Thyroid gland (tissue), 4 donors: ENCODE measurements at regions not wholly inside any gene's neighbourhood (a gene's known extent, or its start where the extent isn't known, plus 50 kb on each side); places are given as distances from the start of the nearest gene placed in this dataset.

ENCODE experiments used
- DNase-seq, 2 donors: peaks; one replicate each; pipeline ENCODE4 v3.0.0-alpha.2; 2019
- H3K27ac ChIP-seq, 3 donors: fragments of 200-600 bp; sonication (generic); 1 replicate in 2 of 3; 2 replicates in 1 of 3; pipeline ENCODE4 v1.5.1; 2016 to 2019; ENCODE audit warnings: mild to moderate bottlenecking in 1 of 3, moderate library complexity in 1 of 3
- H3K27me3 ChIP-seq: fragments of 200-600 bp; sonication (generic); one replicate; pipeline ENCODE4 v1.5.1; 2019
- H3K36me3 ChIP-seq, 2 donors: fragments of 200-600 bp; sonication (generic); one replicate each; pipeline ENCODE4 v1.5.1; 2016 to 2019
- H3K4me1 ChIP-seq, 2 donors: fragments of 200-600 bp; sonication (generic); one replicate each; pipeline ENCODE4 v1.5.1; 2017 to 2019
- H3K4me3 ChIP-seq, 3 donors: fragments of 200-600 bp; sonication (generic); replicated peaks in 1 of 3; 1 replicate in 2 of 3; 2 replicates in 1 of 3; pipeline ENCODE4 v1.5.1; 2016; ENCODE audit warnings: mild to moderate bottlenecking in 1 of 3
- H3K9me3 ChIP-seq: fragments of 200-600 bp; sonication (generic); one replicate; pipeline ENCODE4 v1.5.1; 2017
- CTCF ChIP-seq, 6 experiments: fragments of 200-600 bp in 3 of 6; fragments of 450-650 bp in 3 of 6; sonication (generic) in 3 of 6; IDR thresholded peaks; one replicate each; pipeline ENCODE4 v1.5.1; 2016 to 2019; ENCODE audit warnings: antibody characterized with exemption in 6 of 6, mild to moderate bottlenecking in 2 of 6, inconsistent platforms in 1 of 6, moderate library complexity in 1 of 6
- POLR2A ChIP-seq, 2 donors: fragments of 450-650 bp; IDR thresholded peaks; one replicate each; pipeline ENCODE4 v1.6.1; 2017; ENCODE audit warnings: antibody characterized with exemption in 2 of 2, mild to moderate bottlenecking in 2 of 2, moderate library complexity in 1 of 2
- WGBS, 2 donors: methylation state at CpG; one replicate each; pipeline ENCODE4 v1.1.5; 2017; 5-methylcytosine and 5-hydroxymethylcytosine counted together
- intact Hi-C: fragments of 100-400 bp; cut with DNase I; formaldehyde crosslinking; loops from one replicate; pipeline ENCODE4 v1.15.1; 2023

DNA sequence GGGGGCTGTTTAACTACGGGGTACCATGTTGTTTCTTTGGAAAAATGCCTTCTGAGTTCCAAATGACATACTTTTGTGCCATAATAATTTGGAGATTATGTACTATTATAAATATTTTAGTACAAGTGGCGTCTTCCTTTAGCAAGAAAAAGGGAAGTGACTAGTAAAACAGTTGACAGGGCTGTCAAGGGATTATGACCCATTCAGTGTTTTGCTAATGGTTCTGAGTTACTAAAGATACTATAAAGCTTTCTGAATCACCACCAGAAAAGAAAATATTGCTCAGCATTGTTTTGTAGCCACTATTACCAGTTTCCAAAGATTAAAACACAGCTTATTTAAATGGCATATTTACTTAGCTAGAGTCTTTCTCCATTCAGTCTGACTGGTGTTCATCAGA lies 334.9 kb downstream of the SNAPC1 start:
- no peak for TF ChIP-seq POLR2A (IDR thresholded peaks at IDR 0.05)
- TF ChIP-seq CTCF (IDR thresholded peaks at IDR 0.05) = no peak
- no peak overlapping the region for H3K4me3 ChIP-seq
- WGBS, 2 donors = 79 to 89% methylated on average over 2 of the region's 2 CpGs
- no peaks in the 10 kb centered on the region for H3K36me3 ChIP-seq
- no peak overlapping the region for H3K27ac ChIP-seq
- intact Hi-C loops = no loop called here
- no peaks in the 10 kb centered on the region for H3K9me3 ChIP-seq
- DNase-seq = no peak
- H3K27me3 ChIP-seq = no peaks in the 10 kb centered on the region
- no peaks in the 10 kb centered on the region for H3K4me1 ChIP-seq

DNA sequence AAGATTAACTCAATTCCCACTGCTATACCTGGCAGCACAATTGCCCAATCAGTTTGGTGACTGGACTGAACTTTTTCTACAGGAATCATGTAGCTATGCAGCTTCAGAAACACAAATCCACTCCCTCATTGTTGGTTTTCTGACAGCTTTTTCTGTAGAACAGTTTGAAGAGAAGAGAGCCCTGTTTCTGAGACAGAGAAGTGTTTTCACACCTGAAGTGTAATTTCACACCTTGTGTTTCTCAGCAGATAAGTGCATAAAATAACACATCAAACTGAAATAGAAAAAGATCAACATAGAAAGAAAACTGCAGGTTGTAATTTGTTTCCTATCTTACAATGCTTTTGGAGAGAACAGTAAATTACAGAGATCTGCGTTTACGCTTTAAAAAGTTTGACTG lies 335.6 kb downstream of the SNAPC1 start:
- Histone ChIP-seq H3K36me3 (no peaks in the 10 kb centered on the region), H3K9me3 (no peaks in the 10 kb centered on the region), H3K27ac (no peak overlapping the region), H3K4me3 (no peak overlapping the region), H3K4me1 (no peaks in the 10 kb centered on the region), H3K27me3 (no peaks in the 10 kb centered on the region)
- no peak for DNase-seq
- intact Hi-C loops = no loop called here
- 91 to 97% methylated on average over 2 of the region's 2 CpGs for WGBS, 2 donors
- TF ChIP-seq POLR2A (IDR thresholded peaks at IDR 0.05) = no peak

- no peaks in the 10 kb centered on the region for H3K9me3 ChIP-seq
- intact Hi-C loops = no loop called here
- no peaks in the 10 kb centered on the region for H3K4me1 ChIP-seq
- no peak for DNase-seq
- 82 to 83% methylated on average over 3 of the region's 3 CpGs for WGBS, 2 donors
- no peak overlapping the region for H3K27ac ChIP-seq
- H3K36me3 ChIP-seq = no peaks in the 10 kb centered on the region
- TF ChIP-seq CTCF (IDR thresholded peaks at IDR 0.05) (no peak), POLR2A (IDR thresholded peaks at IDR 0.05) (no peak)
- H3K4me3 ChIP-seq = no peak overlapping the region
- no peaks in the 10 kb centered on the region for H3K27me3 ChIP-seq
These were observed 336.1 kb downstream of the SNAPC1 start for GRCh38 chr14:62098357-62098756.

GRCh38 chr14:62099091-62099490 lies 336.9 kb downstream of the SNAPC1 start:
- 74 to 85% methylated on average over 1 of the region's 1 CpG for WGBS, 2 donors
- Histone ChIP-seq H3K9me3 (no peaks in the 10 kb centered on the region), H3K4me3 (no peak overlapping the region), H3K27ac (no peak overlapping the region), H3K27me3 (no peaks in the 10 kb centered on the region), H3K4me1 (no peaks in the 10 kb centered on the region), H3K36me3 (no peaks in the 10 kb centered on the region)
- TF ChIP-seq POLR2A (IDR thresholded peaks at IDR 0.05) (no peak), CTCF (IDR thresholded peaks at IDR 0.05) (no peak)
- no peak for DNase-seq
- intact Hi-C loops = no loop called here

DNA sequence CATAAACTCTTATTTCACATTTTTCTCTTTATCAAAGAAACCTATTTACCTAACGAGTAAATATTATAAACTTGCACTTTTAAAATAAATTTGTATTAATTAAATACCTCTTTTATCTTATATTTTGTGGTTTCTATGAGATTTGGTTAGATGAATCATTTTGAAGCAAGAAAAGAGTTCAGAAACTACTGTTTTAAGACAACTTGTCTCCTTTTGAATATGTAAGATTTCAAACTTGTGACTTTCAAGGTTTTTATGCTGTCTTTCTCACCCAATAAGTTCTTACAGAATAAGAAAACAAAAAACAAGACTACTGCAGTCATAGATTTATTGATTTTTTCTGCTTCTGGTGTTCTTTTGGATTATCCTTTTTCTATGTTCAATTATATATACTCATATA lies 339.0 kb downstream of the SNAPC1 start:
- H3K27ac ChIP-seq = no peak overlapping the region
- no peaks in the 10 kb centered on the region for H3K27me3 ChIP-seq
- H3K4me3 ChIP-seq = no peak overlapping the region
- intact Hi-C loops = no loop called here
- H3K4me1 ChIP-seq = no peaks in the 10 kb centered on the region
- DNase-seq = no peak
- H3K9me3 ChIP-seq = no peaks in the 10 kb centered on the region
- H3K36me3 ChIP-seq = no peaks in the 10 kb centered on the region
- 92 to 95% methylated on average over 1 of the region's 1 CpG for WGBS, 2 donors
- no peak for TF ChIP-seq CTCF (IDR thresholded peaks at IDR 0.05)
- TF ChIP-seq POLR2A (IDR thresholded peaks at IDR 0.05) = no peak
